GM21423 (cell line): ENCODE measurements at regions not wholly inside any gene's neighbourhood (a gene's known extent, or its start where the extent isn't known, plus 50 kb on each side); places are given as distances from the start of the nearest gene placed in this dataset.

ENCODE experiments used
- ATAC-seq: cut with Tn5 transposase; IDR thresholded peaks from one replicate; pipeline ENCODE4 v1.9.1; 2021; ENCODE audit warnings: mild to moderate bottlenecking, moderate library complexity; ENCODE audit not compliant: unreplicated experiment

DNA sequence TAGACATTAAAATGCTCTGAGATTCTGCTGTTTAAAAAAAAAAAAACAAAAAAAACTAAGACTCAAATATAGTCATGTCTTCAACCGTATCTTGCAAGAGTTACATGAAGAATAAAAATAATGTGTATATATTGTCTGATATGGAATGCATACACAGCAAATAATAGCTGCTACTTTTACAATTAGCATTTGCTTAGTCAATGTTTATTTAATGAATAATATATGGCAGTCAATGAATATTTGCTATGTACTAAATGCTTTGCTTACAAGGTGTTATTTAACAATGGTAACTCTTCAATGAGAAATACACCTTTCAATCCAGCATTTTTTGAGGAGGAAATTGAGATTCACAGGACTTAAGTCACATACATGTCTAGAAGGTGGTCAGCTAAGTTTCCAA lies 718.8 kb upstream of the SOX9 start:
- no peak for ATAC-seq

DNA sequence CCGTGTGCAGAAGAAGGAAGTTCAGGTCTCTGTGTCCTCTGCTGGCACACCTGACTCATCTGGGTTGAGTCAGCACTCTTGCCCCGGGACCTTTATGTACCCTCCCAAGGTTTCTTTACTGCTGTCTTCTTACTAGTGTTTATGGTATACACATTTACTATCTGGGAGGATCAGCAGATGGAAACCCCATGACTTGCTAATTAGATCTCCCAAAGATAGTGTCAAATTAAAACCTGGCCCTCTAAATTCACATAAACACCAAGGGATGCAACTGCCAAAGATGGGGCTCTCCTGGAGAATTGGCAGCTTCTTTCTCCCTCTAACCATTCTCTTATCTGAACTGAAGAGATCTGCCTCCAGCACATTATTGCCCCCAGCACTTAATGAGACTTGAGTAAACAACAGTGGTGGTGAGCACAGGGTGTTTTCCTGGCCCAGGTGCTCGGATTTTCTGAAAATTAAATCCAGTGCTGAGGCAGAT lies 718.1 kb upstream of the SOX9 start:
- ATAC-seq, result no peak

DNA sequence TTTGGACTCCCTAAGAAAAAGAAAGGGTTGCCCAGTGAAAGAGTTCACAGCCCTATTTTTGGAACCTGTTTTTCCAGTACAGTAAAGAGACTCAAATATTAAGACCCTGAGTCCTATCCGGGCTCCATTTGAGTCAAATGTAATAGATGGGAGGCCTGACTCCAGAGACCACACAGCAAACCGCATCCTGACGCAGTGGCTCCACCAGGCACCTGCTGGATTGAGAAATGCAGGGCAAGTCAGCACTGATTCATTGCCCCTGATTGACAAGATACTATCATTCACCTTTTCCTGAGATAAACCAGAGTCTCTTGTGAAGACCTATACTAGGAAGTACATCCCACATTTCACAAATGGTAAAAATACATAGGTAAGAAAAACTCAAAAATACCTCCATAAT lies 715.7 kb upstream of the SOX9 start:
- ATAC-seq, result no peak

DNA sequence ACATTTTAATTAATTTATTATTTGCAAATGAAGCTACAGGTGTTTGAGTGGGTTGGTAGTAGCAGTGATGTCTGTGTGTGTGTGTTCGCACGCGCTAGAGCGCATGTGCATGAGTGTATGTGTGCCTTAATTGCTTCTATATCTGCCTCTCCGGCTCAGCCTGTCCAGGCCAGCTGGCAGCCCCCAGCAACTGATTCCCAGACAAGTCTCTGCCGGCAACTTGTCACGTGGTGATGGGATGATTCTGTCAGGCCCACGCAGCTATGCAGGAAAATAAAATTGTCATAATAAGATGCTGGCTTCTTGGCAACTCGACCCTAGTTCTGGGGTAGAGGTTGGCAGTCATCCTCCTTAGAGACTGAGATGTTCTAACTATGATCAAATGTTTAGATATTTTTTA lies 712.8 kb upstream of the SOX9 start:
- no peak for ATAC-seq

DNA sequence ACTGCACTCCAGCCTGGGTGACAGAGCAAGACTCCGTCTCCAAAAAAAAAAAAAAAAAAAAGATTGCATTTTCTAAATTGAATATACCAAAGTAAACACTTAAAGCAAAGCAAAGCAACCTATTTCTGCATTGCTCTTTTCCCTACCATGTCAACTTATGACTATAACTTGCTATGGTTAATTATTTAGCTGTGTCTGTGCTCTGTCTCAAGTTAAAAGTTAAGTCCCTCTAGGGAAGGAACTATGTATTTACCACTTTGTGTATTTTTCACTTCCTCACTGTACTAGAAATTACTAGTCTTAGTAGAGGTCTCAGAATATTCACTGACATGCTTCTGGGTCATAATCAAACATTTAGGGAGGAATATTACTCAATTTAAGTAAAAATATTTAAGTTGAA lies 711.7 kb upstream of the SOX9 start:
- no peak for ATAC-seq

DNA sequence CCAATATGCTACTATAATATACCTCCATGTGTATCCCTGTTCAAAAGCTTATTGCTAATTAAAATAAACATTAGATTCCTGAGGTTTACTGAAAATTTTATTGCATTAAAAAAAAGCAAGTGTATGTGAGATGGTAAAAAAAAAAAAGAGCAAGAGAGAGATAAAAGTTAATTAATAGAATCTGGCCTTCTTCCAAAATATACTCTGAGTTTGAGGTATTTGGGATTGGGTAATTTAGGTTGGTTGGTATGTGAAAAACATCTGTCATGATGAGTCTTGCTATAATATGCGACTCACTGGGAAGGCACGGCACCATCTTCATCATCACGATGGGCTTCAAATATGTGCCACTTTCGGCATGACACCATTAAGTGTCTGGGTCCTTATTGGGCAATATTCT lies 711.1 kb upstream of the SOX9 start:
- no peak for ATAC-seq

DNA sequence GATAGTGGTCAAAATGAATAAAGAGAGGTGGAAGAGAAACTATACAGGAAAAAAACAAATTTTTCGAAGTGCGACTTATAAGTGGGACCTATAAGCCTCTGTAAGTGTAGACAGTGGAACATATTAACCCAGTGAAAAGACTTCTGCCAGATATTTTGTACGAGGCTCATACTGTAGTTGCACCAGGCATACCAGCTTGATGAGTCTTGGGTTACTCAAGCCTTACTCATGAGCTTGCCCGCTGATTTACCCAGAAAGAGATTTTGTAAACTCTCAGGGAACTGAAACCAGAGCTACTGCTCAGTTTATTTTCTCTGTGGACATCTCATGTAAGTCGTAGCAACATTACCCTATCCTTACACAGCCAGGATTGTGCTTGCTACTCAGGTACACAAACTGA lies 708.0 kb upstream of the SOX9 start:
- ATAC-seq, result no peak

DNA sequence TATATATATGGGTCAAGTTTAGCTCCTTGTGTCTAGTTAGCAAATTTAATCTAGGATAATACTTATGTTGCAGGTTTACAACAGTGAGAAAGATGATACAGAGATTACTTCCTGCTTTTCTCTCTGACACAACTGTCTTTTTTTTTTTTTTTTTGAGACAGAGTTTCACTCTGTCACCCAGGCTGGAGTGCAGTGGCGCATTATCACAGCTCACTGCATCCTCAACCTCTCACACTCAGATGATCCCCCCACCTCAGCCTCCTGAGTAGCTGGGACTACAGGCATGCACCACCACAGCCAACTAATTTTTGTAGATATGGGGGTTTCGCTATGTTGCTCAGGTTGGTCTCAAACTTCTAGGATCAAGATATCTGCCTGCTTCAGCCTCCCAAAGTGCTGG lies 706.9 kb upstream of the SOX9 start:
- ATAC-seq, result no peak

DNA sequence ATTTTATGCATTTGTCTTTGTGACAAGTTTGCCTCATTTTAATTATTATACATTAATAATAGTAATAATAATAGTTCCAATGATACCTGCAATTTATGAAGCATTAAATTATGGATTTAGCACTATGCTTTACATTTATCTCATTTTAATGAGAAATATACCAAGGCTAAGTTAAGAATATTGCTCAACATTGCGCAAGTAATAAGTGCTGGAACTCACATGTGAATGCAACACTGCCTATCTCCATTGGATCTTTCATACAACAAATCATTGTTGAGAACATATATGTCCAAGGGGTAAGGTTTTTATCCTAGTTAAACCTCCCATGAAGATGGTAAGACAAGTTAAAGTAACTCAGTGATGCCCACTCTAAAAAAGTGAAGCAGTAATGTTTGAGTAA lies 703.7 kb upstream of the SOX9 start:
- no peak for ATAC-seq

DNA sequence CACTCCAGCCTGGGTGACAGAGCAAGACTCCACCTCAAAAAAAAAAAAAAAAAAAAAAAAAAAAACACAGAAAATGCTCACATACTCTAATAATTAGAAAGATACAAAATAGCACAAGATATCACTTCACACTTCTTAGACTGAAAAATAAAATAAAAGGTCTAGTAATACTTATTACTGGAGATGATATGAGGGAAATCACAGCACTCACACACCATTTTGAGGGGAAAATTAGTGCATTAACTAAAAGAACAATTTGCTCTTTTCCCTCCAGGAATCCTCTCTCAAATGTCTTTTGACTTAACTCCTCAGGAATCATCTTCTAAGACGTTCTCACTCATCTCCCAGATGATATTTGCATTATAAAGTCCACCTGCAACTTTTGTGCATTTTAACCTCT lies 697.9 kb upstream of the SOX9 start:
- ATAC-seq, result no peak

DNA sequence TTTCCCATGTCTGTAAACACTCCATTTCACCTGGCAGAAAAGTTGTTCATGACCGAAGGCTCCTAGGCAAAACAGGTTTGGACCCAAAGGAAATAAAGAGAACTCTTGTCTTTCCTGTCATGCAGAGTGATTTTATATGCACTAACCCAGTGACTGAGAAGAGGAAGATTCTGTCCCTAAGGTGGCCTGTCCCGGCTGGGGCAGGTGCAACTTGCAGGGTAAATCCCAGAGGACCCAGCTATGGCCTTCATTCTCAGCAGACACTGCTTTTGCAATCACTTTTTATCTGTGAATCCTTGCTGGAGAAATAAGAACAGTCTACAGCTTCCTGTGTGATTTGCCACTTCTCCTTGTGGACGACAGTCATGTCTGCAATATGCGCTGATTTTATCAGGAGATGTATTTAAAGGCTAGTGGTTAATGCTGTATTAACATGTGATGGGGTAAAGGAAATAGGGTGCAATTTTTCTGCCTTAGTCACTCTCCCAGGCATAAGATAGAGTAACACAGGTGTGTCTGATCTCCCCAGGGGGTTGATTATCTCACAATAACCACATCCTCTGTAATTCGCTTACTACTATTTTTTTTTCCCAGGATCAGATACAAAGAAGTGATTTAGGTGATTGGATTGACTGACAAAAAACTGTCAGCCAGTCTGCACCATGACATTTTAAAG lies 696.8 kb upstream of the SOX9 start:
- no peak for ATAC-seq

DNA sequence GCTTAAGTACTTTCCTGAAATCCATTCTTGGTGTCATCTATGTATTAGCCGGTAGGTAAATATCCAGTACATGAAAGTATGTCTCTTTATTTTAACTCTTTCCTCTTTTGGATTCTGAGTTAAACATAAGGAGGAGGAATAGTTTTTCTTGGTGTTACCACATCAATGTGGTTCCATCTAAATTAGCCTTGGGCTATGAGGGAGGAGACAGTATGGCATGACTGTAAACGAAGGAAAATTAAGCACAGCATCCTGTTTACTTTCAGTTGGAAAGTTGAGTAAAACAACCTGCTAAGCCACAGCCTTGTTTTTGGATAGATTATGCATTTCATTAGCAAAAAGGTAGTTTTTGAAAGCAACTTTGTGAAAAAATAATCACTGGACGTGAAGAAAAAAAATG lies 693.0 kb upstream of the SOX9 start:
- ATAC-seq, result no peak

DNA sequence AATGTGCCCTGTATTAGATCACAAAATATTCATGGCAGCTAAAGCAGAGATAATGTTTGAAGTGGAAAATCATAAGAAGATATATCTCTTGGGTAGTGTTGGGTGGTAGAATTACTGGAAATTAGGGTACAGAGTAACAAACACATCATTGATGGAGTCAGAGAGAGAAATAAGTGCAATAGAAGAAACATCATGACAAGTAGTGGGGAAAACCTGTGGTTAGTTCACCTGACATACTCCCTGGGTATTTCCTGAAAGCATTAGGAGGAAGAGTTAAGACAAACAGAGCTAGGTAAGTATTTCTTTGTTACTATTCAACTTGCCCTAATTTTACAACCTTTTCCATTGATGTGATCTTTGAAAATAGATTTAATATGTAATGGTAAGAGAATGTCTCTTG lies 691.9 kb upstream of the SOX9 start:
- ATAC-seq, result no peak

DNA sequence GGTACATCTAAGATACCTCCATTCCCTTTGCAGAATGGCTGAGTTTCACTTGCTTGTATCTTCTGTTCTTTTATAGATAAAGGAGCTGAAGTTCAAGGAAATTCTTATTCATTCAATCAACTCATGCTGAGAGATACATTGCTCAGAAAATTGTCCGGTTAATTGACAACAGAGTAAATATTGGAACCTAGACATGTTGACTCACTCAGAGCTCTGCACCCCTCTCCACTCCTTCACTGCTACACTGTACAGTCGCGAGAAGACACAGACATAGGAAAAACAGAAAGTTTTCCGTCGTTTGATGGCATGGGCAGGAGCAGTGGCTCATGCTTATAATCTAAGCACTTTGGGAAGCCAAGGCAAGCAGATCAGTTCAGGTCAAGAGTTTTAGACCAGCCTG lies 690.5 kb upstream of the SOX9 start:
- ATAC-seq, result no peak

DNA sequence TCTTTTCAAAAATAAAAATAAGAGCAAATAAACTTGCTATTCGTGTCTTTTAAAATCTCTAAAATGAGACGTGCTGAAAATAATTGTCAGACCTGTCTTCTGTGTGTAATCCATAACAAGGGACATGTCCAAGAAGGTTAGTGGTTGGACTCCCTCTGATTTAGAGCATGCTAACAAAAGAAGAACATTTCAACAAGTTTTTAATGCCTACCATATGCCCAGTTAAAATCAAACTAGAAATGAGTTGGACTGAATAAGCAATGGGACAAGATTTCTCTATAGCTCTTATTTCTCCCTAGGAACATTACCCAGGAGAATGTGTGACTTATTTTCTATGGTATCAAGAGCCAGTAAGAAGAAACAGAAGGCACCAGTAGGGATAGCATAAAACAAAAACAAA lies 689.7 kb upstream of the SOX9 start:
- ATAC-seq, result no peak

DNA sequence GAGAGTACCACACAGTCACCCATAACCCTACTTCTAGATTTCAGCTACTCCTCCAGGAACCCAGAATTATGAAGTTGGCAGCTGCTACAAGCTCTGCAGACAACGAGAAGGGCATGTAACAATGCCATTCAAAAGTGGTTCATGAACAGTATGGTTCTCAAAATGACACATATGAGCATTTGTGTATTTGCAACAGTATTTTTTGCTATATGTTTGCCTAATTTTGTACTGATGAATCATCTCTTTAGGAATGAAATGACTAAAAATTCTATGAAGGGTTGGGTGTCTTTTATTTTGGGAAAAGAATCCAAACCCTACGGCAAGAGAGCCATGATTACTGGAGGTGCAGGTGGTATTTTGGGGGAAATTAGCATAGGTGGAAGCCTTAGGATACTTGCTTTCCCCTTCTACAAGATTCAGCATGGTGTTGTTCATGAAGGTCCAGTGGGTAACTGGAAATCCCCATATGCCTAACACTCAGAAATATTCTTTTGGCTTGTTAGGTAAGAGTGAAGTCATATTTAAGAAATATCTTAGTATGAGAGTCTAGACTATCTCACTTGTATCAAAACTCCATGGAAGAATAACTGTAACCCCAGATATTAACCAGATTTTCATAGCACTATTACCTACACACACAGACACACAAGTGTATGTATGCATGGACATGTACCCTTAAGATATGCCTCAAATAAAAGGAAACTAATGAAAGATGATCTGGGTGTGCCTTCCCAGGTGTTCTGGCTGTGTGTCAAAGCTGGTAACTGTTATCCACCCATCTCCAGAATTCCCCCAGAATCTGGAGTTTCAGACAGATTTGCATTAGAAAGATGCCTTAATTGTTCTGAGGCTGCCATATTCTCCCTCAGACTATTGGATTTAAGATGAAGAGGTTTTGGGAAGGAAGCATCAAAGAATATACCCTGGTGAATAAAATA lies 688.2 kb upstream of the SOX9 start:
- no peak for ATAC-seq

DNA sequence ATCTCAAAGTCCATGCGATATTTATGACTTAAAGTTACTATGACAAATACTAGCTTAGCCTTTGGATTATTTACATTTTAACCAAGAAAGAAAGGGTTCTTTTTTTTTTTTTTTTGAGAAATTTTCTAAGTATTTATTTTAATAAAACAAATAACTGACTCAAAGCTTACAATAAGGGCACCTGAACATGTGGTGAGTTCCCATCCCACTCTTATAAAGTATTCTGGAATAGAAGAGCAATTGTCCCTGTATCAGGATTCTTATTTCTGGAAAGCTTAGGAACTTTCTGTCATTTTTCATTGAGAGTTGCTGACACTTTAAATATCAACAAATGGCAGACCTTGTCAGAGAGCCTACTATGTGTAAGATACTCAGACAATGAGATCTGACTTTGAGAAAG lies 686.1 kb upstream of the SOX9 start:
- ATAC-seq, result no peak

DNA sequence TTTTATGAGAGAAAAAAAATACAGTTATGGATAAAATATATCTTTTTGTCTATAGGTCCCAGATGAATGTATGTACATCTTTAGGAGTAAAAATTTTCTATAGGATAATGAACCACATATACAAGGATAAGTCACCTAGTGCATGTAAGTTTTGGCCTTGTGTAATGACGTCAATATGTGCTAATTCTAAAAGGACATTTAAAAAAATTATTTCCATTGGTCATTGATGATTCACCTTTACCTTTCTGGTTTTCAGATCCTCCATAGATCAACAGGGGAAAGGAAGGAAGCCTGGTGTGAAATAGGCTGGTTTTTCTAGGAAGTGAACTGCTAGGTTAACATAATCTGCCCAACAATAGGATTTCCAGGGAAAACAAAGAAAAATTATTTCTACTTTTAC lies 684.3 kb upstream of the SOX9 start:
- no peak for ATAC-seq

DNA sequence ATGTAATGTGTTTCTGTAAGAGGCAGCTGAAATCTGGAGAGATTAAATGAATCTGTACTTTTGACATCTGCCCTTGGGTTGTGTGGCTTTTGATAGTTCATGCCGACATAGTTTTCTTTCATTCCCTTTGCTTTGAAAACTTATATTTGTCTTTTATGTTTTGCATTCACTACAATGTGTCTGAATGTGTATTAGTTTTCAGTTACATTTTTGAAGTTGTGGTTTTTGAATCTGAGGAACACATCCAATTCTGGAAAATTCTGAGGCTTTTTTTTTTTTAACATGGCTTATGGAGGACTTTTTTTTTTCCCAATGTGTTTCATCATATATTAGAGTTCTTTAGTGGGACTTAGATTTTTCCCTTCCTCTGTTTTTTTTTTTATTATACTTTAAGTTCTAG lies 683.7 kb upstream of the SOX9 start:
- no peak for ATAC-seq

DNA sequence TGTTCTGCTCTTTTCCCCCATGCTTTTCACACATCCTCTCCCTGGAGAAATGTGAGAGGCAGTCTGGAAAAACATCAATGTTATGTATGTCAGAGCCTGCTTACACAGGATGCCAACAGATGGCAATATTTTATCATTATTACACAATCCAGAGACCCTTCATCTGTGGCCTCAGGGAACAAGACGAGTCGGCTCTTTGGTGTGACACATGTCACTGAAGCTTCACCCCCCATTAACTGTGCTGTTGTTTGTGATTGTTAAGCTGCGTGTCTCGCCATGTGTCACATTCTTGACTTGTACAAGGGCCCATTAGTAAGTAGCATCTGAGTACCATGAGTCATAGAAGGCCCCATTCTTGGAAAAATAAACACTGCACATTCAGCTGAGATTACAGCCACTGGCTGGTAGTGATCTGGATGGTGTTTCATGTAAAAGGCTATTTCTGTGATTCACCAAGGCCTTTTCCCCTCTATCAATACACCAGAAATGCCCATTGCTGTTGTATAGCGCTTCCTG lies 682.1 kb upstream of the SOX9 start:
- ATAC-seq, result no peak

DNA sequence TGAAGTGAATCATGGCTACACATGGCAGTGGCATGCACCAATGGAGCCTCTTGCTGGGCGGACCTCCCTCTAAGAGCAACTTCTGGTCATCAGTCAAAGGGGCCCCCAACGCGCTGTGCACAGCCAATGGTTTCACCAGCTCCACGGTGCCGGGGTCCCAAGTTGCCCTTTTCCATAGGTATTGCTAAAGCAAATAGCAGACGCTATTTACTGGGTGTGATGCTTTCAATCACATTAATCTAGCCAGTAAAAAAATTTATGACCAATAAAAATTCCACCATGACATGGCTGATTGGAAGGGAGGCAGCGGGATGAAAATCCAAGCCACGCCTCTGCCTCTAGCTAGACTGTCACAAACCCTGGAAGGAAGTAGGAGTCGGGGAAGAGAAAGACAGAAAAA lies 680.3 kb upstream of the SOX9 start:
- no peak for ATAC-seq

DNA sequence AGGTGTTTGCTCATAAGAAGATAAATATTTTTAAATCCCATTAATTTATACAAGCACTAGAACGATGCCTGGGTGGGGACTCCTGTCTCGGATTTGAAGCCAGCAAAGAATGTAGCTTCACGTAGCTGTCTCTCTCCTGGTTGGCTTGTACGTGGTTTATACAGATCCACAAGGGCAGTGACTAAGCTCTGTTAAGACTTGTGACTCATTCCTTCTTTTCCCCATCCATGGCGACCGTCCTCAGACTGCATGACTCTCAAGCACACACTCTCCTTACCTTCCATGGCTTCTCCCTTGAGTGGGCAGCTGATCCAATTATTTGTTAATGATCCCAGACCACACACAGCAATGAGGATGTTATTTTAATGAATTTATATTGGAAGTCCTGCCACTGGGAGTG lies 679.7 kb upstream of the SOX9 start:
- ATAC-seq, result no peak
